NCI-H1105 treated with DMSO at 0.1 percent for 48 hours (cell line): ENCODE measurements at regions not wholly inside any gene's neighbourhood (a gene's known extent, or its start where the extent isn't known, plus 50 kb on each side); places are given as distances from the start of the nearest gene placed in this dataset.
A peak's percentile ranks its signal among the peaks of the same experiment; 100 is the strongest.
"Not testable (repeated sequence)": the region's sequence is repeated elsewhere in the genome, so short reads cannot be mapped to it uniquely, and the experiment has no call there.

Experiments
- DNase-seq: peaks from one replicate; lab custom pipeline; 2025; lab: John Stamatoyannopoulos, UW

GRCh38 chr4:22630161-22630975 lies 62.4 kb upstream of the GBA3 start:
- DNase-seq = peak; percentile 65

- DNase-seq = not testable (repeated sequence)
These were observed 61.6 kb upstream of the GBA3 start for GRCh38 chr4:22631167-22631566.

- no peak for DNase-seq
These were observed 58.1 kb upstream of the GBA3 start for GRCh38 chr4:22634541-22635181.

- not testable (repeated sequence) for DNase-seq
These were observed 57.6 kb upstream of the GBA3 start for GRCh38 chr4:22635182-22635549.

GRCh38 chr4:22635692-22636091 lies 57.0 kb upstream of the GBA3 start:
- DNase-seq = no peak

- peak; percentile 57 for DNase-seq
These were observed 55.4 kb upstream of the GBA3 start for GRCh38 chr4:22637306-22637705.
